ENCODE measurements at regions not wholly inside any gene's neighbourhood (a gene's known extent, or its start where the extent isn't known, plus 50 kb on each side); places are given as distances from the start of the nearest gene placed in this dataset.

DNA sequence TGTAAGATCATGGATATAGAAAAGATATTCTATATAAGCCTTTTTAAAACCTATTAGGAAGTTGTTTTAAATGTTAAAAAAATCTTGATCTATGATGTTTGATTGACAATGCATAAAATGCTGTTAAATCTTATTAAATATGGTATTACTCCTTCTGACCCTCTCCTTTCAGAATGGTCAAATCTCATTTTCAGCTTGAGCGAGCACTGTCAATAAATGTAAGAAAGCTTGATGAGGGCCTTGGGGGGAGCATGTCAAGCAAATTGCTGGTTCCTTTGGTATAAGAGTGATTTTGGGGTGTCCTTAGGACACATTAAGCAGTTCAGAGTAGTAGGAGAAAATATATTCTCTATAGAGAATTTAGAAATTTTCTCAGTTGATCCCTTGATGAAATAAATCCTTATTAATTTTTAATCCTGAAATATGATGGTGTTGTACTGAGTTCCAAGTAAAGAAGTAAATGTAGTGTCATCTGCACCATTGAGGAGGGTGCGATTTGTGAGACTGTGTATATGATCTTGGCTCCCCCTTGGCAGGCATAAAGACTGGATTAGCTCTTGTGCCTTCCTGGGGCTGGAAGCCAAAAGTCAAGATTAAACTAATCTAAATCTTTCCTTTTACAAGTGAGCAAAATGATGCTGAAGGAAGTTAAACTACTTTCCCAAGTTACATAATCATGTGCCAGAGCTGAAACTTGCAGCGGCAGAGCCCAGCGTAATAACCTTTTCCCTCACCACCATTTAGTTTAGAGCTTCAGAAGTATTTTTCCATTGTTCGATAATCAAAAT, 82.6 kb upstream of the ANK2 start:
- TF ChIP-seq, protein P1, sequence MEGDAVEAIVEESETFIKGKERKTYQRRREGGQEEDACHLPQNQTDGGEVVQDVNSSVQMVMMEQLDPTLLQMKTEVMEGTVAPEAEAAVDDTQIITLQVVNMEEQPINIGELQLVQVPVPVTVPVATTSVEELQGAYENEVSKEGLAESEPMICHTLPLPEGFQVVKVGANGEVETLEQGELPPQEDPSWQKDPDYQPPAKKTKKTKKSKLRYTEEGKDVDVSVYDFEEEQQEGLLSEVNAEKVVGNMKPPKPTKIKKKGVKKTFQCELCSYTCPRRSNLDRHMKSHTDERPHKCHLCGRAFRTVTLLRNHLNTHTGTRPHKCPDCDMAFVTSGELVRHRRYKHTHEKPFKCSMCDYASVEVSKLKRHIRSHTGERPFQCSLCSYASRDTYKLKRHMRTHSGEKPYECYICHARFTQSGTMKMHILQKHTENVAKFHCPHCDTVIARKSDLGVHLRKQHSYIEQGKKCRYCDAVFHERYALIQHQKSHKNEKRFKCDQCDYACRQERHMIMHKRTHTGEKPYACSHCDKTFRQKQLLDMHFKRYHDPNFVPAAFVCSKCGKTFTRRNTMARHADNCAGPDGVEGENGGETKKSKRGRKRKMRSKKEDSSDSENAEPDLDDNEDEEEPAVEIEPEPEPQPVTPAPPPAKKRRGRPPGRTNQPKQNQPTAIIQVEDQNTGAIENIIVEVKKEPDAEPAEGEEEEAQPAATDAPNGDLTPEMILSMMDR (IDR thresholded peaks at IDR 0.05; ENCODE audit: low read depth, low read length), result no peak
- no peak for TF ChIP-seq POLR2A (IDR thresholded peaks at IDR 0.05; ENCODE audit: extremely low read depth, insufficient read length)
- TF ChIP-seq MYC (IDR thresholded peaks at IDR 0.05; ENCODE audit: low read depth, low read length), result no peak
- TF ChIP-seq MAX (IDR thresholded peaks at IDR 0.05; ENCODE audit: low read depth, low read length), result no peak
- no peak for DNase-seq (ENCODE audit: low read depth)
- H3K4me3 ChIP-seq (ENCODE audit: low read depth, low read length), result no peak overlapping the region

- TF ChIP-seq POLR2A (IDR thresholded peaks at IDR 0.05; ENCODE audit: extremely low read depth, insufficient read length) (no peak), MYC (IDR thresholded peaks at IDR 0.05; ENCODE audit: low read depth, low read length) (no peak), MAX (IDR thresholded peaks at IDR 0.05; ENCODE audit: low read depth, low read length) (no peak)
- TF ChIP-seq, protein P1 (IDR thresholded peaks at IDR 0.05; ENCODE audit: low read depth, low read length), result no peak
- no peak for DNase-seq (ENCODE audit: low read depth)
- no peak overlapping the region for H3K4me3 ChIP-seq (ENCODE audit: low read depth, low read length)
Measured at GRCh38 chr4:112968451-112969159, 80.8 kb upstream of the ANK2 start.

- DNase-seq (ENCODE audit: low read depth), result no peak
- no peak for TF ChIP-seq MAX (IDR thresholded peaks at IDR 0.05; ENCODE audit: low read depth, low read length)
- TF ChIP-seq, protein P1 (IDR thresholded peaks at IDR 0.05; ENCODE audit: low read depth, low read length), result no peak
- no peak for TF ChIP-seq MYC (IDR thresholded peaks at IDR 0.05; ENCODE audit: low read depth, low read length)
- no peak for TF ChIP-seq POLR2A (IDR thresholded peaks at IDR 0.05; ENCODE audit: extremely low read depth, insufficient read length)
- H3K4me3 ChIP-seq (ENCODE audit: low read depth, low read length), result no peak overlapping the region
Measured at GRCh38 chr4:112970903-112971302, 78.5 kb upstream of the ANK2 start.

- no peak for DNase-seq (ENCODE audit: low read depth)
Measured at GRCh38 chr4:112973750-112974251, 75.7 kb upstream of the ANK2 start.

More at GRCh38 chr4:112973750-112974251, 75.7 kb upstream of the ANK2 start:
- TF ChIP-seq POLR2A (IDR thresholded peaks at IDR 0.05; ENCODE audit: extremely low read depth, insufficient read length) (no peak), MAX (IDR thresholded peaks at IDR 0.05; ENCODE audit: low read depth, low read length) (no peak), MYC (IDR thresholded peaks at IDR 0.05; ENCODE audit: low read depth, low read length) (no peak)
- TF ChIP-seq, protein P1 (IDR thresholded peaks at IDR 0.05; ENCODE audit: low read depth, low read length), result no peak
- no peak overlapping the region for H3K4me3 ChIP-seq (ENCODE audit: low read depth, low read length)

Measured in NB4 (cell line).